ENCODE measurements at regions not wholly inside any gene's neighbourhood (a gene's known extent, or its start where the extent isn't known, plus 50 kb on each side); places are given as distances from the start of the nearest gene placed in this dataset.

GRCh38 chr5:125560476-125561225, 814.2 kb upstream of the ZNF608 start:
- Mint-ChIP-seq H3K27ac (no peak overlapping the region), H3K4me3 (no peak overlapping the region), H3K36me3 (ENCODE audit: low read depth) (no peaks in the 10 kb centered on the region), H3K4me1 (no peaks in the 10 kb centered on the region), H3K9me3 (no peaks in the 10 kb centered on the region), H3K27me3 (no peaks in the 10 kb centered on the region)
- ATAC-seq (ENCODE audit: low read depth) (no peak), DNase-seq (no peak)
- intact Hi-C loops (cut with micrococcal nuclease) = no loop called here
- POLR2A ChIA-PET = no interaction called here
- CTCF ChIA-PET = no interaction called here
- TF ChIP-seq CTCF (IDR thresholded peaks at IDR 0.05) = no peak

DNA sequence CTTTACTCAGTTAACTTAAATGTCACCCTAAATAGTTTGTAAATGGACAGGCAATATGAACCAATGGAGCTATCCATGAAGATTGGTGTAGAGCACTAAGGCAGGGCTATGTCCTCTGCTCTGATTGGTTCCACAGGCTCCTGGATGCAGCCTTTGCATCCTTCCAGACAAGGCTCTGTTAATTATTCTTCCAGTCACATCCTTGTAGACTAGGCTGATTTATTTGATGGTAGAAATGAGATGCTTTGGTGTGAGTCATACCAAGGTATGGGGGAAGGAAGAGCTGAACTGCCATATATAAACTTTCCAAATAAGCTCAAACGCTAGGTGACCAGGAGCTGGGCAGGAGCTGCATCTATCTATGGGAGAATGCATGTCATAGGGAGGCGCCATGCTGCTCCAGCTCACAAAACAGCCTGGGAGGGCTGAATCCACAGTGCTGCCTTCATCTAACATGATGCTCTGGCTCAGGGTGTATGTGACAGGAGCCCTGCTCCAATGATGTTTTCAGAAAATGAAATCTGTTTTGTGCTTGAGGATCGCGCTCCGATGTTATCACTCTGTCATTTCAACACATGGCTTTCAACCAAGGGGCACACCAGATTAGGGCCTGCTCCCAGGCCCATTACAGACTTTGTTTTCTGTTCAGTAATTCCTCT, 818.0 kb upstream of the ZNF608 start:
- Mint-ChIP-seq H3K9me3 (no peaks in the 10 kb centered on the region), H3K4me3 (no peak overlapping the region), H3K36me3 (ENCODE audit: low read depth) (no peaks in the 10 kb centered on the region), H3K27ac (no peak overlapping the region), H3K4me1 (no peaks in the 10 kb centered on the region), H3K27me3 (no peaks in the 10 kb centered on the region)
- CTCF ChIA-PET = no interaction called here
- POLR2A ChIA-PET = no interaction called here
- TF ChIP-seq CTCF (IDR thresholded peaks at IDR 0.05) = no peak
- no peak for ATAC-seq (ENCODE audit: low read depth)
- DNase-seq = no peak
- intact Hi-C loops (cut with micrococcal nuclease) = no loop called here

GRCh38 chr5:125574491-125575044, 828.1 kb upstream of the ZNF608 start:
- no peak for DNase-seq
- peaks cover 3% of the 10 kb centered on the region for H3K27me3 Mint-ChIP-seq
- ChIA-PET CTCF (no interaction called here), POLR2A (no interaction called here)
- no peaks in the 10 kb centered on the region for H3K9me3 Mint-ChIP-seq
- H3K4me3 Mint-ChIP-seq = no peak overlapping the region
- H3K27ac Mint-ChIP-seq = no peak overlapping the region
- no peak for TF ChIP-seq CTCF (IDR thresholded peaks at IDR 0.05)
- no peak for ATAC-seq (ENCODE audit: low read depth)
- H3K4me1 Mint-ChIP-seq = no peaks in the 10 kb centered on the region
- no peaks in the 10 kb centered on the region for H3K36me3 Mint-ChIP-seq (ENCODE audit: low read depth)
- intact Hi-C loops (cut with micrococcal nuclease) = no loop called here

DNA sequence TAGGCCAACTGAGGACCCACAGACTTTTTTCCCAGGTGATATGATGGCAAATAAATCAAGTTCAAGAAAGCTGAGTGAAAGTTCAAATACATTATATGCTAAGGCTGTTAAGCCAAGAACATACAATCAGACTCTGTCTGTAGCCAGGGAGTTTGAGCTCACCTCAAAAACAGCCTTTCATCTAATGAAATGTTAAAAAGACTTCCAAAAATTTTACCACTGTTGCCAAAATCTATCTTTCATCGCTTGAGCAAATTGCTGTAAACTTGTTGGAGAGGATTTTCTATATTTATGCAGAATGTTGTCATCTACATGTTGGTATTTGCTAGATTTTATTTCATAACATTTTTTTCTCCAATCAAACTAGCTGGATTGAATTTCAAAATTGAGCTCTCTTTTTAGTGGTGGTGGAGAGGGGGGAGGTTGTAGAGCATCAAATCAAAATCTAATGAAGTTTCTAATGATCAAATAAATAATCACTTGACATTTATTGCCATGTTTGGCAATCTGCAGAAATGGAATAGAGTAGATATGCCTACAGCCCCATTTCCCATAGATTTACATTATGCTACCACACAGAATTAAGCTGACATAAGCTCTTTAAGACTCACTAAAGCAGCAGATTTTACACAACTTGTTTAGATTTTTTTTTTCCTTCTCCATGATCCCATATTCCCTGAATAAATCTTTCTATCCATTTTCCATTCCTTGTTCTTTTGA, 828.9 kb upstream of the ZNF608 start:
- ATAC-seq (ENCODE audit: low read depth) = no peak
- CTCF ChIA-PET = no interaction called here
- POLR2A ChIA-PET = no interaction called here
- intact Hi-C loops (cut with micrococcal nuclease) = no loop called here
- no peak overlapping the region for H3K27ac Mint-ChIP-seq
- no peaks in the 10 kb centered on the region for H3K36me3 Mint-ChIP-seq (ENCODE audit: low read depth)
- no peaks in the 10 kb centered on the region for H3K4me1 Mint-ChIP-seq
- peaks cover 3% of the 10 kb centered on the region for H3K27me3 Mint-ChIP-seq
- no peaks in the 10 kb centered on the region for H3K9me3 Mint-ChIP-seq
- no peak overlapping the region for H3K4me3 Mint-ChIP-seq
- no peak for TF ChIP-seq CTCF (IDR thresholded peaks at IDR 0.05)
- no peak for DNase-seq

GRCh38 chr5:125575891-125576505, 829.6 kb upstream of the ZNF608 start:
- ChIA-PET CTCF (no interaction called here), POLR2A (no interaction called here)
- no peak overlapping the region for H3K4me3 Mint-ChIP-seq
- DNase-seq = no peak
- peaks cover 3% of the 10 kb centered on the region for H3K27me3 Mint-ChIP-seq
- H3K4me1 Mint-ChIP-seq = no peaks in the 10 kb centered on the region
- H3K36me3 Mint-ChIP-seq (ENCODE audit: low read depth) = no peaks in the 10 kb centered on the region
- no peak for ATAC-seq (ENCODE audit: low read depth)
- H3K9me3 Mint-ChIP-seq = no peaks in the 10 kb centered on the region
- H3K27ac Mint-ChIP-seq = no peak overlapping the region
- TF ChIP-seq CTCF (IDR thresholded peaks at IDR 0.05) = no peak
- intact Hi-C loops (cut with micrococcal nuclease) = no loop called here
